ENCODE measurements at regions not wholly inside any gene's neighbourhood (a gene's known extent, or its start where the extent isn't known, plus 50 kb on each side); places are given as distances from the start of the nearest gene placed in this dataset.

GRCh38 chr16:85524365-85524629 is 88.8 kb upstream of the GSE1 start:
- Histone ChIP-seq H3K36me3 (no peaks in the 10 kb centered on the region), H3K4me1 (peaks cover 19 to 22% of the 10 kb centered on the region in 2 donors), H3K27me3 (no peaks in the 10 kb centered on the region), H3K27ac (no peak overlapping the region), H3K4me3 (no peak overlapping the region), H3K9me3 (no peaks in the 10 kb centered on the region)
- TF ChIP-seq, protein P1, sequence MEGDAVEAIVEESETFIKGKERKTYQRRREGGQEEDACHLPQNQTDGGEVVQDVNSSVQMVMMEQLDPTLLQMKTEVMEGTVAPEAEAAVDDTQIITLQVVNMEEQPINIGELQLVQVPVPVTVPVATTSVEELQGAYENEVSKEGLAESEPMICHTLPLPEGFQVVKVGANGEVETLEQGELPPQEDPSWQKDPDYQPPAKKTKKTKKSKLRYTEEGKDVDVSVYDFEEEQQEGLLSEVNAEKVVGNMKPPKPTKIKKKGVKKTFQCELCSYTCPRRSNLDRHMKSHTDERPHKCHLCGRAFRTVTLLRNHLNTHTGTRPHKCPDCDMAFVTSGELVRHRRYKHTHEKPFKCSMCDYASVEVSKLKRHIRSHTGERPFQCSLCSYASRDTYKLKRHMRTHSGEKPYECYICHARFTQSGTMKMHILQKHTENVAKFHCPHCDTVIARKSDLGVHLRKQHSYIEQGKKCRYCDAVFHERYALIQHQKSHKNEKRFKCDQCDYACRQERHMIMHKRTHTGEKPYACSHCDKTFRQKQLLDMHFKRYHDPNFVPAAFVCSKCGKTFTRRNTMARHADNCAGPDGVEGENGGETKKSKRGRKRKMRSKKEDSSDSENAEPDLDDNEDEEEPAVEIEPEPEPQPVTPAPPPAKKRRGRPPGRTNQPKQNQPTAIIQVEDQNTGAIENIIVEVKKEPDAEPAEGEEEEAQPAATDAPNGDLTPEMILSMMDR (IDR thresholded peaks at IDR 0.05 in 4 of 5, conservative IDR thresholded peaks at IDR 0.05 in 1 of 5) = no peak
- no peak for TF ChIP-seq POLR2A (IDR thresholded peaks at IDR 0.05)
- in situ Hi-C loops (cut with MboI; ENCODE audit: low sequenced_read_pairs in 4 of 4) (no loop called here), intact Hi-C loops (cut with DNase I; ENCODE audit: low total_unique reads) (no loop called here)
- DNase-seq = no peak
- no peak for ATAC-seq

DNA sequence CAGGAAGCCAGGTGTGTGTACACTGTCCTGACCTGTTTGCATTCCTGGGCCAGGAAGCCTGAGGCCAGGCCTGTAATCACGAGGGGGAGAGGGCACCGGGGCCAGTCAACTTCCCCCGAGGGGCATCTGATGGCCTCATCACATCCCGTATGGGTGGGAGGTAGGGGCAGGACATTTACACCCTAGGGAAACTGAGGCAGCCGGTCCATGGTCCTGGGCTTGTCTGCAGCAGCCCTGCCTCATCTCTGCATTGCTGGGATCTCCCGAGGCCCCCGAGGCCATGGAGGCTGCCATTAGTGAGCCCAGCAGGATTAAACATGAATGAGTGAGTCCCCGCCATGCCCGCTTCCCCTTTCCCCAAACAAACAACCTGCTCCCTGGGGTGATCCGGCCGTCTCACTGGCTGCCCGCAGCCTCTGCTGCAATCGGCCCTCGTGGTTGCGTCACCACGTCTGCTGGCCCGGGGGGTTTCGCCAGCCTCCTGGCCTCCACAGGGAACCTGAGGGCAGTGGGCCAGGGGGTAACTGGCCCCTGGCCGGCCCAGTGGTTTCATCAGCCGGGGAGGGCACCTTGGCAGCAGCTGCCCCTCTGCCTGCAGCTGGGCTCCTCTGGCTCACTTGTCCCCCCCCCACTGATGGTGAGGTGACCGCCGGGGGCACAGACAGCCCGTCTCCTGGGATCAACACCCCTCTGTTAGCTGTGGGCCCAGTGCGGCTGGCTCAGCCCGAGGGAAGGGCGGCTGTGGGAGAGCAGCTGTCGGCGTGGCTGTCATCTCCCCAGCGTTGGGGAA is 88.3 kb upstream of the GSE1 start:
- Histone ChIP-seq H3K4me3 (no peak overlapping the region), H3K4me1 (peaks cover 19 to 22% of the 10 kb centered on the region in 2 donors), H3K27me3 (no peaks in the 10 kb centered on the region), H3K36me3 (no peaks in the 10 kb centered on the region), H3K9me3 (no peaks in the 10 kb centered on the region), H3K27ac (no peak overlapping the region)
- peak in 1 of 2 donors; percentile 40 for ATAC-seq
- in situ Hi-C loops (cut with MboI; ENCODE audit: low sequenced_read_pairs in 4 of 4) (no loop called here), intact Hi-C loops (cut with DNase I; ENCODE audit: low total_unique reads) (no loop called here)
- TF ChIP-seq, protein P1 (IDR thresholded peaks at IDR 0.05 in 4 of 5, conservative IDR thresholded peaks at IDR 0.05 in 1 of 5) = no peak
- no peak for TF ChIP-seq POLR2A (IDR thresholded peaks at IDR 0.05)
- DNase-seq = peak in 1 of 2 donors; percentile 50

DNA sequence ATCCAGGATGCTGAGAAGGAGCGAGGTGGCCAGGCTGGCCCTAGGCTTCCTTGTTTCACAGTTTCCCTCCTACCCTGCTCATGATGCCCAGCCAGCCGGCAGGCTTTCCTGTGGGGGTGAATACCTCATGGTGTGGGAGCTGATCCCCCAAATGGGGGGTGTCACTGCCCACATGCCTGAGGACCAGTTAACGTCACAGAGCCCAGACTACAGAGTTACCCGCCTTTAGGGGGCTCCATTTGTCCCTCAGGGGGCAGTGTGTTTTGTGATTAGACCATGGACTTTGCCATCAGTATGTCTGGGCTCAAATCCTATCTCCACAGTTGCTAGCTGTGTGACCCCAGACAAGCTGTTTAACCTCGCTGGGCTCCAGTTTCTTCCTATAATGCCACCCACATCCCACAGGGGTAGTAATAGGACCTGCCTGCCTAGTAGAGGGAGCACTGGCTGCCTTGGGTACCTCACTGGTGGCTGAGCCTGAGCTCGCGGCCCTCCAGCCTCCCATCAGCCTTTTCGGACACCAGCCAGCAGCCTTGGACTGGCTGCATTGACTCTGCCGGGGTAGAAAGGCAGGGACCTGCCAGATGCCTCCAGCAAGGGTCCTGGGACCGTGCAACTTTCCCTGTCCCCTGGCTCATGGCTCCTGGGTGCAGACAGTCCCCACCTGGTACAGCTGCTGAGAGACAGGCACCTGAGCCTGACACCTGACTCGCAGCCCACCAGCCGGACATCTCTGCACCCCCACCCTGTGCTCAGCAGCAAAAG is 87.5 kb upstream of the GSE1 start:
- ATAC-seq = no peak
- H3K27ac ChIP-seq = no peak overlapping the region
- H3K9me3 ChIP-seq = no peaks in the 10 kb centered on the region
- peaks cover 19 to 22% of the 10 kb centered on the region in 2 donors for H3K4me1 ChIP-seq
- no peak for TF ChIP-seq POLR2A (IDR thresholded peaks at IDR 0.05)
- TF ChIP-seq, protein P1 (IDR thresholded peaks at IDR 0.05 in 4 of 5, conservative IDR thresholded peaks at IDR 0.05 in 1 of 5) = no peak
- in situ Hi-C loops (cut with MboI; ENCODE audit: low sequenced_read_pairs in 4 of 4) = no loop called here
- DNase-seq = no peak
- no peak overlapping the region for H3K4me3 ChIP-seq
- intact Hi-C loops (cut with DNase I; ENCODE audit: low total_unique reads) = no loop called here
- no peaks in the 10 kb centered on the region for H3K27me3 ChIP-seq
- no peaks in the 10 kb centered on the region for H3K36me3 ChIP-seq

DNA sequence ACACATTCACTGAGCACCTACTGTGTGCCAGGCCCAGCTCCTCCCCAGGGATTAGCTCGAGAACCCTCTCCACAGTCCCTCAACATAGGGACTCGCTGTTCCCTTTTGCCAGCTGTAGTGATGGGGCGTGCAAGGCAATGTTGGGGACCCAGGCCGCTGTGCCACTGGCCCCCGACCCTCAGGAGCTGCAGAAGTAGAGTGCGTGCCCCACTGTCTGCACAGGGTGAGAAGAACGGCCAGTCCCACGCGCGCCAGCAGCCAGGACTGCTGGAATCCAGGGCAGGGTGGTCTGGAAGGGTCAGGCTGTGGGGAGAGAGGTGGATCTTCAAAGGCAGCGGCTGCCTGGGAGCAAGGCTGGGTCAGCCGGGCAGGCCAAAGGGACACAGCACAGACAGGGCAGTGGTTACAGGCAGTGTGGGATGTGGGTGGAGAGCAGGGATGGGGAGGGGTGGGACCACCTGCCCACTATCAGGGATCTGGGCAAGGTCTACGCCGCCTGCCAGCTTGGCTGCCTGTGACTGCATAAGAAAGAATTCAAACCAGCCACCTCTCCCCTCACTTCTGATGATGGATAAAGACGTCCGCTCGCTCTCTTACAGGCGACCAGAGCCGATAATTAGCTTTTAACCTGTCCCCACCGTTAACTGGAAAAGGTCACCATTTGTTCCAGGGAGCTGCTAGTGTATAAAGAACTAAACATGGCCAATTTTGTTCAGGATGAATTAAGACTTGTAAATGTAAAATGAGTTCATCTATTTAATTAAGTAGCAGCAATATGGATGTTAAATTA is 86.7 kb upstream of the GSE1 start:
- Histone ChIP-seq H3K4me1 (peaks cover 19 to 22% of the 10 kb centered on the region in 2 donors), H3K9me3 (no peaks in the 10 kb centered on the region), H3K27me3 (no peaks in the 10 kb centered on the region), H3K27ac (no peak overlapping the region), H3K4me3 (no peak overlapping the region), H3K36me3 (no peaks in the 10 kb centered on the region)
- no peak for DNase-seq
- in situ Hi-C loops (cut with MboI; ENCODE audit: low sequenced_read_pairs in 4 of 4) (no loop called here), intact Hi-C loops (cut with DNase I; ENCODE audit: low total_unique reads) (no loop called here)
- TF ChIP-seq POLR2A (IDR thresholded peaks at IDR 0.05) = no peak
- TF ChIP-seq, protein P1 (IDR thresholded peaks at IDR 0.05 in 4 of 5, conservative IDR thresholded peaks at IDR 0.05 in 1 of 5) = no peak
- ATAC-seq = no peak
